NCI-H774 (cell line): ENCODE measurements at regions not wholly inside any gene's neighbourhood (a gene's known extent, or its start where the extent isn't known, plus 50 kb on each side); places are given as distances from the start of the nearest gene placed in this dataset.
"Not testable (repeated sequence)": the region's sequence is repeated elsewhere in the genome, so short reads cannot be mapped to it uniquely, and the experiment has no call there.

Experiments
- DNase-seq: peaks from one replicate; lab custom pipeline; 2025; lab: John Stamatoyannopoulos, UW

GRCh38 chr9:589723-590122, 251.8 kb upstream of the DMRT1 start:
- no peak for DNase-seq

GRCh38 chr9:591292-591691, 250.2 kb upstream of the DMRT1 start:
- no peak for DNase-seq

- DNase-seq = no peak
Measured at GRCh38 chr9:592225-592624, 249.3 kb upstream of the DMRT1 start.

GRCh38 chr9:592733-593132, 248.8 kb upstream of the DMRT1 start:
- DNase-seq = no peak

GRCh38 chr9:593809-594208, 247.7 kb upstream of the DMRT1 start:
- DNase-seq = no peak

GRCh38 chr9:596703-597102, 244.8 kb upstream of the DMRT1 start:
- DNase-seq = no peak

- DNase-seq = no peak
Measured at GRCh38 chr9:600006-600405, 241.5 kb upstream of the DMRT1 start.

- DNase-seq = no peak
Measured at GRCh38 chr9:602716-603115, 238.8 kb upstream of the DMRT1 start.

GRCh38 chr9:603126-603525, 238.4 kb upstream of the DMRT1 start:
- no peak for DNase-seq

GRCh38 chr9:607417-607816, 234.1 kb upstream of the DMRT1 start:
- no peak for DNase-seq

- peak; percentile 22 for DNase-seq
Measured at GRCh38 chr9:613771-614347, 227.6 kb upstream of the DMRT1 start.

- DNase-seq = no peak
Measured at GRCh38 chr9:614431-614830, 227.1 kb upstream of the DMRT1 start.

- DNase-seq = no peak
Measured at GRCh38 chr9:615756-616155, 225.7 kb upstream of the DMRT1 start.

- no peak for DNase-seq
Measured at GRCh38 chr9:616694-617093, 224.8 kb upstream of the DMRT1 start.

GRCh38 chr9:617445-618085, 223.9 kb upstream of the DMRT1 start:
- DNase-seq = no peak

- DNase-seq = no peak
Measured at GRCh38 chr9:618478-618877, 223.0 kb upstream of the DMRT1 start.

- DNase-seq = no peak
Measured at GRCh38 chr9:621201-621855, 220.2 kb upstream of the DMRT1 start.

GRCh38 chr9:624935-625500, 216.5 kb upstream of the DMRT1 start:
- no peak for DNase-seq

- no peak for DNase-seq
Measured at GRCh38 chr9:625613-626012, 215.9 kb upstream of the DMRT1 start.

- DNase-seq = not testable (repeated sequence)
Measured at GRCh38 chr9:626114-626513, 215.4 kb upstream of the DMRT1 start.

- DNase-seq = no peak
Measured at GRCh38 chr9:626596-626995, 214.9 kb upstream of the DMRT1 start.

- DNase-seq = no peak
Measured at GRCh38 chr9:627336-627970, 214.0 kb upstream of the DMRT1 start.

- DNase-seq = no peak
Measured at GRCh38 chr9:629146-629545, 212.4 kb upstream of the DMRT1 start.
